ENCODE measurements at regions not wholly inside any gene's neighbourhood (a gene's known extent, or its start where the extent isn't known, plus 50 kb on each side); places are given as distances from the start of the nearest gene placed in this dataset.

- Histone ChIP-seq H3K36me3 (ENCODE audit: control insufficient read depth, low read length) (no peaks in the 10 kb centered on the region), H3K4me1 (ENCODE audit: control insufficient read depth, low read length) (no peaks in the 10 kb centered on the region), H4K20me1 (ENCODE audit: control insufficient read depth, insufficient read depth, low read depth, low read length) (no peaks in the 10 kb centered on the region), H3K4me2 (ENCODE audit: low read length) (no peak overlapping the region), H3K4me3 (ENCODE audit: low read length) (no peak overlapping the region), H3K9me3 (ENCODE audit: control insufficient read depth, insufficient read depth, low read length) (no peaks in the 10 kb centered on the region), H3K27ac (ENCODE audit: low read depth, low read length) (no peak overlapping the region), H3F3A (ENCODE audit: control insufficient read depth, insufficient read depth) (no peaks in the 10 kb centered on the region), H3K27me3 (ENCODE audit: control insufficient read depth, low read length) (no peaks in the 10 kb centered on the region), H3K79me2 (ENCODE audit: control insufficient read depth, low read length) (no peaks in the 10 kb centered on the region), H3K9me2 (replicated peaks; ENCODE audit: control insufficient read depth, low read length) (no peaks in the 10 kb centered on the region)
- no peak for TF ChIP-seq CTCF (IDR thresholded peaks at IDR 0.05; ENCODE audit: low read depth, low read length, poor library complexity, severe bottlenecking)
- TF ChIP-seq EZH2phosphoT487 (IDR thresholded peaks at IDR 0.05; ENCODE audit: borderline replicate concordance, low read length): no peak
These were observed 513.2 kb upstream of the TBL1XR1 start for GRCh38 chr3:177710506-177710905.

DNA sequence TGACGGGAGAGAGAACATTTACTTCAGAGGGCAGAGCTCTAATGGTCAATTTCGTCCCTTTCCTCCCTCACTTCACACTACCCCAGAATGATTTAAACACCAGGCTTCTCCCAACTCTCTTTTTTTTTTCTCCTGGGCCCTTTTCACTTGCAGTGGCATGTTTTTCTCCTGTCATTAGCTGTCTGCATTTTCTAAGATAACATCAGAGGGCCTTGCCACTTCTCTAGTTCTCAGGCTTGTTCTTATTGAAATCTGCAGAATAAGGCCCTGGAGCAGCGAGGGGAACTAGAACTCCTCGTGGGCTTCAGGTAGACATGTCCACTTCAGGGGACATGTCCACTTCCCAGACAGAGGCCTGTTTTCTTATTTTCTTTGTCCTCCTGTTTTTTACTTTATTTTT, 514.4 kb upstream of the TBL1XR1 start:
- Histone ChIP-seq H3K79me2 (ENCODE audit: control insufficient read depth, low read length) (no peaks in the 10 kb centered on the region), H4K20me1 (ENCODE audit: control insufficient read depth, insufficient read depth, low read depth, low read length) (no peaks in the 10 kb centered on the region), H3K36me3 (ENCODE audit: control insufficient read depth, low read length) (no peaks in the 10 kb centered on the region), H3K4me1 (ENCODE audit: control insufficient read depth, low read length) (no peaks in the 10 kb centered on the region), H3K9me3 (ENCODE audit: control insufficient read depth, insufficient read depth, low read length) (no peaks in the 10 kb centered on the region), H3F3A (ENCODE audit: control insufficient read depth, insufficient read depth) (no peaks in the 10 kb centered on the region), H3K27ac (ENCODE audit: low read depth, low read length) (no peak overlapping the region), H3K27me3 (ENCODE audit: control insufficient read depth, low read length) (no peaks in the 10 kb centered on the region), H3K4me3 (ENCODE audit: low read length) (no peak overlapping the region), H3K9me2 (replicated peaks; ENCODE audit: control insufficient read depth, low read length) (no peaks in the 10 kb centered on the region), H3K4me2 (ENCODE audit: low read length) (no peak overlapping the region)
- TF ChIP-seq CTCF (IDR thresholded peaks at IDR 0.05; ENCODE audit: low read depth, low read length, poor library complexity, severe bottlenecking) (no peak), EZH2phosphoT487 (IDR thresholded peaks at IDR 0.05; ENCODE audit: borderline replicate concordance, low read length) (no peak)

DNA sequence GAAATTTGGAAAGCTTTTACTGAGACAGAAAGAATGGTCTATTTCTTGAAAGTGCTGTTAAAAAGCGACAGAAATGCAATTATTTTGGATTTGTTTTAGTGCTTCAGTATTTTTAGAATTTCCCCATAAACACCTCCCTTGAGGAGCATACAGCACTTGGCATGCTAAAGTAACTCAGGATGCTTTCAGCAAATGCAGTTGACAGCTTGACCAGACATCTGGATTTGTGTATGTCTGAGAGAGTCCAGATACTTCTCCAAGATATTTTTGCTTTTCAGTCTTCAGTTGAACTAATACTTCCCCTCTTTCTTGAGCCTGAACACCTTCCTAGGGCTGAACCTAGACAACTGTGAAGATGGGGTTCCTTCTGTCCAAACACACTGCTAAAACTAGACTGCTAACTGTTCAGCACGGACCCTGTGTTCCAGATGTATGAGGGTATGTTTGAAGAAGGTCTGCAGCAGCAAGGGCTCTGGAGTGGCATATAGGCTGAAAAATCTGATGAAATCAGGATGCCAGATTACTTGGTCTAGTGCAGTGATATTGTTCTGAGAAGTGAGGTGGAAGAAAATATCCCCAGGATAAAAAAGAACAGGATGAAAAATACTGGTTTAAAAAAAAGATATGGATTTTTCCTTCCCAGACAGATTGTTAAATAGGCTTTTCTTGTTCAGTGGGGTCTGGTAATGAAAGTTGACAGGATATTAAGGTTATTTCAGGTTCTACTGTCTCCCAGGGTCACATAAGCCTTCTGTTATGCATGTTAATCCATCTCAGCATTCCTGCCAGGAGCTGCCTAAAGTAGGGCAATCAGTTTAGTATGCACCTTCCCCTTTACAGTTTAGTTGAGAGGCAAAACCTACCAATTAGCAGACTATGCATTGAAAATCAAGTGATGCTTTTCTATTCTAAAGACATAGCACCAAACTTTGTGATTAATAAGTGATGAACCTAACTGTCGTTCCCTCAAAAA, 516.9 kb upstream of the TBL1XR1 start:
- TF ChIP-seq CTCF (IDR thresholded peaks at IDR 0.05; ENCODE audit: low read depth, low read length, poor library complexity, severe bottlenecking): no peak
- TF ChIP-seq EZH2phosphoT487 (IDR thresholded peaks at IDR 0.05; ENCODE audit: borderline replicate concordance, low read length): no peak
- Histone ChIP-seq H3K36me3 (ENCODE audit: control insufficient read depth, low read length) (no peaks in the 10 kb centered on the region), H3K4me2 (ENCODE audit: low read length) (no peak overlapping the region), H3K27ac (ENCODE audit: low read depth, low read length) (no peak overlapping the region), H3K4me3 (ENCODE audit: low read length) (no peak overlapping the region), H3K27me3 (ENCODE audit: control insufficient read depth, low read length) (no peaks in the 10 kb centered on the region), H3K9me3 (ENCODE audit: control insufficient read depth, insufficient read depth, low read length) (no peaks in the 10 kb centered on the region), H3K4me1 (ENCODE audit: control insufficient read depth, low read length) (no peaks in the 10 kb centered on the region), H4K20me1 (ENCODE audit: control insufficient read depth, insufficient read depth, low read depth, low read length) (no peaks in the 10 kb centered on the region), H3K79me2 (ENCODE audit: control insufficient read depth, low read length) (no peaks in the 10 kb centered on the region), H3K9me2 (replicated peaks; ENCODE audit: control insufficient read depth, low read length) (no peaks in the 10 kb centered on the region), H3F3A (ENCODE audit: control insufficient read depth, insufficient read depth) (no peaks in the 10 kb centered on the region)
